Fibroblast of mammary gland (primary cell): ENCODE measurements at regions not wholly inside any gene's neighbourhood (a gene's known extent, or its start where the extent isn't known, plus 50 kb on each side); places are given as distances from the start of the nearest gene placed in this dataset.
"Not testable (repeated sequence)": the region's sequence is repeated elsewhere in the genome, so short reads cannot be mapped to it uniquely, and the experiment has no call there.

Experiments used
- DNase-seq: peaks from one replicate; pipeline ENCODE4 v3.0.0-alpha.2; 2010; ENCODE audit warnings: low read depth
- H3K4me3 ChIP-seq: 2 replicates; pipeline ENCODE4 v1.5.1; 2011; ENCODE audit warnings: low read depth, mild to moderate bottlenecking, low read length, moderate library complexity; ENCODE audit not compliant: control insufficient read depth
- CTCF ChIP-seq: conservative IDR thresholded peaks from 2 replicates; pipeline ENCODE4 v1.5.1; 2011; ENCODE audit warnings: low read depth, low read length, inconsistent platforms; ENCODE audit not compliant: control insufficient read depth, insufficient read depth

- H3K4me3 ChIP-seq, result no peak overlapping the region
Measured at GRCh38 chr7:110421490-110422241, 669.3 kb upstream of the LRRN3 start.

GRCh38 chr7:110432061-110432553, 658.8 kb upstream of the LRRN3 start:
- H3K4me3 ChIP-seq, result no peak overlapping the region
- no peak for DNase-seq
- no peak for TF ChIP-seq CTCF

More at GRCh38 chr7:110421490-110422241, 669.3 kb upstream of the LRRN3 start:
- TF ChIP-seq CTCF, result no peak
- DNase-seq, result no peak

GRCh38 chr7:110438926-110439325, 652.0 kb upstream of the LRRN3 start:
- not testable (repeated sequence) for H3K4me3 ChIP-seq, DNase-seq

GRCh38 chr7:110442381-110442837, 648.5 kb upstream of the LRRN3 start:
- no peak overlapping the region for H3K4me3 ChIP-seq
- no peak for DNase-seq
- TF ChIP-seq CTCF, result no peak

- DNase-seq, result no peak
- H3K4me3 ChIP-seq, result no peak overlapping the region
- no peak for TF ChIP-seq CTCF
Measured at GRCh38 chr7:110446658-110447057, 644.3 kb upstream of the LRRN3 start.

- H3K4me3 ChIP-seq, result no peak overlapping the region
- TF ChIP-seq CTCF, result no peak
- DNase-seq, result no peak
Measured at GRCh38 chr7:110448918-110449317, 642.0 kb upstream of the LRRN3 start.

GRCh38 chr7:110454713-110455112, 636.2 kb upstream of the LRRN3 start:
- no peak for DNase-seq
- no peak for TF ChIP-seq CTCF
- H3K4me3 ChIP-seq, result no peak overlapping the region
